ENCODE measurements at regions not wholly inside any gene's neighbourhood (a gene's known extent, or its start where the extent isn't known, plus 50 kb on each side); places are given as distances from the start of the nearest gene placed in this dataset.

DNA sequence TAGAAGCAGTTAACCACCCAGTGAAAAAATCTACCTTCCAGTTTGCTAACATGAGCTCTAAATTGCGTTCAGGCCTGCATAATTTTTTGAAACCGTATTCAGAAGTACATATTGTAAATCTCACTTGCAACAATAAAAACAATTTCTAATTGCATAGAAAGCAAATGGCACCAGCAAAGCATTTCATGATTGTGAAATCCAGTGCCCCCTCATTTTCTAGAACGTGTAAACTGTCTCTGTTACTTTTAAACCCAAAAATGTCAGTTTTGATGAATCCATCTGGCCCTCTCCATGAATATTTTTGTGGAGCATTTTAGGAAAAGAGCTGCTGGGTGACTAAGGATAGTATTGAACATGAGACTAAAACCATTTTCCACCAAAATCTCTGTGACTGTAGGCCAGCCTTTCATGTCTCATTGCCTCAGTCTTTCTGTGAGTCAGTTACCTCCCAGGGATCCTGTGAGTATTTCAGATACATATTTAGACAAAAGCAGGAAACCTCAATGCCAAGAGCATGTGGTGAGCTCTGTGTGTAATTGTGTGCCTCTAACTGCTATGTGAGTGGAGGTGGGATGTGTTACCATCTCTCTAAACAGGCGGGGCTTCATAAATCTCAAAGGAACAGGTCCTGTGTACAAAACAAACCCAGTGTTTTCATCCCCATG, 477.8 kb upstream of the DCC start:
- H3K9me3 ChIP-seq (ENCODE audit: insufficient read depth, low read length, severe bottlenecking) = no peaks in the 10 kb centered on the region
- no peak overlapping the region for H3K4me3 ChIP-seq (ENCODE audit: low read depth in 1 of 2, low read length in 2 of 2)
- H3K79me2 ChIP-seq (ENCODE audit: insufficient read depth, low read length) = no peaks in the 10 kb centered on the region
- H3K27me3 ChIP-seq (ENCODE audit: insufficient read depth, low read length, poor library complexity) = no peaks in the 10 kb centered on the region
- no peaks in the 10 kb centered on the region for H4K20me1 ChIP-seq (ENCODE audit: insufficient read depth, low read length)
- ATAC-seq (ENCODE audit: insufficient read depth, low read depth) = no peak
- no peak for TF ChIP-seq EZH2 (IDR thresholded peaks at IDR 0.05; ENCODE audit: borderline replicate concordance, low read depth, low read length, severe bottlenecking)
- TF ChIP-seq, protein P1, sequence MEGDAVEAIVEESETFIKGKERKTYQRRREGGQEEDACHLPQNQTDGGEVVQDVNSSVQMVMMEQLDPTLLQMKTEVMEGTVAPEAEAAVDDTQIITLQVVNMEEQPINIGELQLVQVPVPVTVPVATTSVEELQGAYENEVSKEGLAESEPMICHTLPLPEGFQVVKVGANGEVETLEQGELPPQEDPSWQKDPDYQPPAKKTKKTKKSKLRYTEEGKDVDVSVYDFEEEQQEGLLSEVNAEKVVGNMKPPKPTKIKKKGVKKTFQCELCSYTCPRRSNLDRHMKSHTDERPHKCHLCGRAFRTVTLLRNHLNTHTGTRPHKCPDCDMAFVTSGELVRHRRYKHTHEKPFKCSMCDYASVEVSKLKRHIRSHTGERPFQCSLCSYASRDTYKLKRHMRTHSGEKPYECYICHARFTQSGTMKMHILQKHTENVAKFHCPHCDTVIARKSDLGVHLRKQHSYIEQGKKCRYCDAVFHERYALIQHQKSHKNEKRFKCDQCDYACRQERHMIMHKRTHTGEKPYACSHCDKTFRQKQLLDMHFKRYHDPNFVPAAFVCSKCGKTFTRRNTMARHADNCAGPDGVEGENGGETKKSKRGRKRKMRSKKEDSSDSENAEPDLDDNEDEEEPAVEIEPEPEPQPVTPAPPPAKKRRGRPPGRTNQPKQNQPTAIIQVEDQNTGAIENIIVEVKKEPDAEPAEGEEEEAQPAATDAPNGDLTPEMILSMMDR (IDR thresholded peaks at IDR 0.05; ENCODE audit: borderline replicate concordance, extremely low read depth, low read length, poor library complexity, severe bottlenecking) = no peak
- no peak overlapping the region for H3K9ac ChIP-seq (ENCODE audit: low read depth, low read length)
- no peaks in the 10 kb centered on the region for H3K4me1 ChIP-seq (ENCODE audit: insufficient read depth, low read length)
- H3K36me3 ChIP-seq (ENCODE audit: insufficient read depth, low read length) = no peaks in the 10 kb centered on the region
- H3K4me2 ChIP-seq (ENCODE audit: insufficient read depth, low read length) = no peak overlapping the region
- no peak overlapping the region for H2AFZ ChIP-seq (ENCODE audit: low read depth, low read length)
- DNase-seq = no peak
- H3K27ac ChIP-seq (ENCODE audit: low read length) = no peak overlapping the region

GRCh38 chr18:51864219-51864965, 475.6 kb upstream of the DCC start:
- no peak overlapping the region for H3K27ac ChIP-seq (ENCODE audit: low read length)
- ATAC-seq (ENCODE audit: insufficient read depth, low read depth) = no peak
- no peaks in the 10 kb centered on the region for H3K36me3 ChIP-seq (ENCODE audit: insufficient read depth, low read length)
- no peak overlapping the region for H3K4me3 ChIP-seq (ENCODE audit: low read depth in 1 of 2, low read length in 2 of 2)
- no peak for DNase-seq
- no peaks in the 10 kb centered on the region for H4K20me1 ChIP-seq (ENCODE audit: insufficient read depth, low read length)
- no peak overlapping the region for H3K9ac ChIP-seq (ENCODE audit: low read depth, low read length)
- H3K27me3 ChIP-seq (ENCODE audit: insufficient read depth, low read length, poor library complexity) = no peaks in the 10 kb centered on the region
- TF ChIP-seq EZH2 (IDR thresholded peaks at IDR 0.05; ENCODE audit: borderline replicate concordance, low read depth, low read length, severe bottlenecking) = no peak
- TF ChIP-seq, protein P1 (IDR thresholded peaks at IDR 0.05; ENCODE audit: borderline replicate concordance, extremely low read depth, low read length, poor library complexity, severe bottlenecking) = no peak
- no peaks in the 10 kb centered on the region for H3K79me2 ChIP-seq (ENCODE audit: insufficient read depth, low read length)
- H3K4me2 ChIP-seq (ENCODE audit: insufficient read depth, low read length) = no peak overlapping the region
- H3K4me1 ChIP-seq (ENCODE audit: insufficient read depth, low read length) = no peaks in the 10 kb centered on the region
- no peak overlapping the region for H2AFZ ChIP-seq (ENCODE audit: low read depth, low read length)
- no peaks in the 10 kb centered on the region for H3K9me3 ChIP-seq (ENCODE audit: insufficient read depth, low read length, severe bottlenecking)

DNA sequence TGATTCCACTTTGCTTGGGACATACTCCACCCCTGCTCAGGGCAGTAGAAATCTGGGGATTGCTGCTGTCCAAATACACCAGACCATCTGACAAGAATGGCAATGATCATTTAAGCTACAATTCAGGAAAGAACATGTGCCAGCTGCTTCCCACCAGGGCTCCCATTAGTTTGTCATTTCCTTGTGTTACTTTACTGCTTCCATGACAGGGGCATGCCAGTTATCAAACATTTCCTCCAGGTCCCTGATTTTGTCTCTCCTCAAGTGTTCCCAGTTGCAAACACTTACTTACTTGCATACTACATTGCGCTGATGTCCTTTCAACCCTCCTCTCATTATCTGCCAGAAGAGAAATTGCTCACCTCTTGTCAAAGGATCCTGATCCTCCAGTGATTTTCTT, 474.5 kb upstream of the DCC start:
- no peak for TF ChIP-seq EZH2 (IDR thresholded peaks at IDR 0.05; ENCODE audit: borderline replicate concordance, low read depth, low read length, severe bottlenecking)
- TF ChIP-seq, protein P1 (IDR thresholded peaks at IDR 0.05; ENCODE audit: borderline replicate concordance, extremely low read depth, low read length, poor library complexity, severe bottlenecking) = no peak
- no peaks in the 10 kb centered on the region for H3K4me1 ChIP-seq (ENCODE audit: insufficient read depth, low read length)
- ATAC-seq (ENCODE audit: insufficient read depth, low read depth) (no peak), DNase-seq (no peak)
- no peak overlapping the region for H3K4me2 ChIP-seq (ENCODE audit: insufficient read depth, low read length)
- no peaks in the 10 kb centered on the region for H3K79me2 ChIP-seq (ENCODE audit: insufficient read depth, low read length)
- no peak overlapping the region for H3K4me3 ChIP-seq (ENCODE audit: low read depth in 1 of 2, low read length in 2 of 2)
- H3K9ac ChIP-seq (ENCODE audit: low read depth, low read length) = no peak overlapping the region
- H2AFZ ChIP-seq (ENCODE audit: low read depth, low read length) = no peak overlapping the region
- no peak overlapping the region for H3K27ac ChIP-seq (ENCODE audit: low read length)
- H3K27me3 ChIP-seq (ENCODE audit: insufficient read depth, low read length, poor library complexity) = no peaks in the 10 kb centered on the region
- H3K36me3 ChIP-seq (ENCODE audit: insufficient read depth, low read length) = no peaks in the 10 kb centered on the region
- no peaks in the 10 kb centered on the region for H4K20me1 ChIP-seq (ENCODE audit: insufficient read depth, low read length)
- H3K9me3 ChIP-seq (ENCODE audit: insufficient read depth, low read length, severe bottlenecking) = no peaks in the 10 kb centered on the region
